ENCODE measurements at regions not wholly inside any gene's neighbourhood (a gene's known extent, or its start where the extent isn't known, plus 50 kb on each side); places are given as distances from the start of the nearest gene placed in this dataset.

GRCh38 chr5:110257971-110258370 lies 468.5 kb downstream of the TMEM232 start:
- no peak overlapping the region for H3K4me3 ChIP-seq (ENCODE audit: extremely low read depth in 1 of 4, insufficient read depth in 2 of 4, low read depth in 3 of 4, low read length in 4 of 4)
- TF ChIP-seq RBBP5 (IDR thresholded peaks at IDR 0.05; ENCODE audit: borderline replicate concordance, low read depth, low read length) (no peak), HDAC6 (IDR thresholded peaks at IDR 0.05; ENCODE audit: low read depth, low read length) (no peak), RAD21 (IDR thresholded peaks at IDR 0.05 in 1 of 2, conservative IDR thresholded peaks at IDR 0.05 in 1 of 2; ENCODE audit: low read depth in 2 of 2, low read length in 2 of 2) (no peak), CTBP2 (IDR thresholded peaks at IDR 0.05; ENCODE audit: borderline replicate concordance, insufficient read depth, insufficient read length, low read length) (no peak), KDM4A (IDR thresholded peaks at IDR 0.05; ENCODE audit: low read depth, low read length, severe bottlenecking) (no peak), RXRA (IDR thresholded peaks at IDR 0.05; ENCODE audit: insufficient read depth, low read depth, low read length) (no peak), JUN (IDR thresholded peaks at IDR 0.05; ENCODE audit: low read depth, low read length) (no peak), NRF1 (IDR thresholded peaks at IDR 0.05; ENCODE audit: low read depth, low read length) (no peak), SP4 (IDR thresholded peaks at IDR 0.05; ENCODE audit: low read length) (no peak), KDM1A (IDR thresholded peaks at IDR 0.05; ENCODE audit: borderline replicate concordance, low read length) (no peak), KDM5A (IDR thresholded peaks at IDR 0.05; ENCODE audit: low read length) (no peak), POU5F1 (IDR thresholded peaks at IDR 0.05; ENCODE audit: low read depth, low read length) (no peak), TEAD4 (IDR thresholded peaks at IDR 0.05; ENCODE audit: low read depth, low read length) (no peak), RFX5 (IDR thresholded peaks at IDR 0.05; ENCODE audit: borderline replicate concordance, low read depth, low read length) (no peak), EP300 (IDR thresholded peaks at IDR 0.05; ENCODE audit: borderline replicate concordance in 1 of 2, low read depth in 2 of 2, low read length in 2 of 2) (no peak)

More at GRCh38 chr5:110257971-110258370, 468.5 kb downstream of the TMEM232 start:
- H3K9ac ChIP-seq (replicated peaks in 1 of 4; ENCODE audit: extremely low read depth in 1 of 4, low read depth in 3 of 4, low read length in 3 of 4) = no peak overlapping the region
- no peaks in the 10 kb centered on the region for H3K79me2 ChIP-seq (ENCODE audit: control insufficient read depth in 1 of 2, insufficient read depth in 2 of 2, low read length in 2 of 2)
- no peak overlapping the region for H4K5ac ChIP-seq (ENCODE audit: insufficient read length, low read depth, low read length)
- 90% methylated on average over 5 of the region's 6 CpGs; no CpG with 5 or more reads in 1 of the 2 experiments for WGBS, 2 experiments (ENCODE audit: extremely low coverage in 1 of 2, insufficient coverage in 1 of 2, insufficient read length in 1 of 2, insufficient replicate concordance in 2 of 2, low coverage in 1 of 2, low lambda C conversion rate in 2 of 2, missing lambda C conversion rate in 1 of 2)
- FAIRE-seq = no peak
- H3K4me2 ChIP-seq (ENCODE audit: insufficient read depth in 1 of 2, low read depth in 2 of 2, low read length in 2 of 2) = no peak overlapping the region
- no peaks in the 10 kb centered on the region for H3K23me2 ChIP-seq (ENCODE audit: low read depth, low read length)
- H2BK15ac ChIP-seq (ENCODE audit: low read length) = no peak overlapping the region
- no peaks in the 10 kb centered on the region for H3K79me1 ChIP-seq (ENCODE audit: low read depth, low read length)
- no peak overlapping the region for H3K18ac ChIP-seq (ENCODE audit: extremely low read depth, low read length)
- CTCF ChIA-PET (ENCODE audit: partially characterized antibody) = interaction anchor here (1.8 kb wide), 1 partner anchor 10 kb away, joined by 6 read pairs; no protein-coding TSS in a partner anchor
- no peak overlapping the region for H3K23ac ChIP-seq (ENCODE audit: insufficient read length)
- no peak overlapping the region for H4K8ac ChIP-seq (ENCODE audit: extremely low read depth, insufficient read depth, low read length)
- H3K27me3 ChIP-seq (replicated peaks in 1 of 4; ENCODE audit: control insufficient read depth in 3 of 4, extremely low read depth in 1 of 4, insufficient read depth in 3 of 4, low read length in 3 of 4) = no peaks in the 10 kb centered on the region
- no peak overlapping the region for H2AFZ ChIP-seq (ENCODE audit: low read length)
- H3K56ac ChIP-seq (replicated peaks; ENCODE audit: insufficient read length, low read depth, low read length) = no peak overlapping the region
- POLR2A ChIA-PET (ENCODE audit: partially characterized antibody) = no interaction called here
- no peaks in the 10 kb centered on the region for H3K36me3 ChIP-seq (ENCODE audit: control insufficient read depth in 2 of 4, insufficient read depth in 4 of 4, low read length in 3 of 4)
- H3K9me3 ChIP-seq (ENCODE audit: insufficient read depth in 2 of 2, low read depth in 1 of 2, low read length in 1 of 2) = no peaks in the 10 kb centered on the region
- H3K4me1 ChIP-seq (replicated peaks in 1 of 4; ENCODE audit: control insufficient read depth in 3 of 4, insufficient read depth in 4 of 4, low read length in 3 of 4) = peaks cover 0 to 6% (median 2%) of the 10 kb centered on the region in 4 experiments; a peak in 3 of 7 replicates
- H2BK20ac ChIP-seq (ENCODE audit: low read length) = no peak overlapping the region
- no peak overlapping the region for H2BK120ac ChIP-seq (replicated peaks; ENCODE audit: low read depth, low read length)
- no peaks in the 10 kb centered on the region for H4K20me1 ChIP-seq (replicated peaks in 1 of 2; ENCODE audit: control insufficient read depth in 1 of 2, insufficient read depth in 2 of 2, low read length in 2 of 2)
- no peak overlapping the region for H2BK5ac ChIP-seq (ENCODE audit: low read depth, low read length)
- H3K27ac ChIP-seq (ENCODE audit: low read depth, low read length) = no peak overlapping the region
- no peak for DNase-seq (ENCODE audit: low read depth in 1 of 2, low spot score in 2 of 2)
- no peak overlapping the region for H4K91ac ChIP-seq (replicated peaks; ENCODE audit: insufficient read length, low read length)
- no peak overlapping the region for H3K4ac ChIP-seq (replicated peaks; ENCODE audit: insufficient read length, low read depth, low read length)
- no peak overlapping the region for H3K14ac ChIP-seq (ENCODE audit: insufficient read length)
- no peak overlapping the region for H2BK12ac ChIP-seq (ENCODE audit: low read depth, low read length)
- no peak overlapping the region for H2AK5ac ChIP-seq (ENCODE audit: low read depth, low read length)
